ENCODE measurements at regions not wholly inside any gene's neighbourhood (a gene's known extent, or its start where the extent isn't known, plus 50 kb on each side); places are given as distances from the start of the nearest gene placed in this dataset.

- DNase-seq (no peak), ATAC-seq (no peak)
- POLR2A ChIA-PET (ENCODE audit: unreplicated experiment): no interaction called here
- CTCF ChIA-PET: no interaction called here
- Histone ChIP-seq H3K27me3 (ENCODE audit: low read length) (no peaks in the 10 kb centered on the region), H3K9me3 (ENCODE audit: low read length) (no peaks in the 10 kb centered on the region), H3K9ac (ENCODE audit: low read length) (no peak overlapping the region), H2AFZ (ENCODE audit: low read length) (no peak overlapping the region), H3F3A (ENCODE audit: low read length, unreplicated experiment) (no peaks in the 10 kb centered on the region), H3K79me2 (ENCODE audit: low read length) (no peaks in the 10 kb centered on the region), H3K4me3 (ENCODE audit: low read length) (no peak overlapping the region), H3K9me2 (replicated peaks; ENCODE audit: low read length) (no peaks in the 10 kb centered on the region), H4K20me1 (ENCODE audit: low read length) (no peaks in the 10 kb centered on the region), H3K27ac (ENCODE audit: low read length) (no peak overlapping the region), H3K4me1 (ENCODE audit: insufficient read depth, low read length) (no peaks in the 10 kb centered on the region), H3K4me2 (ENCODE audit: low read length) (no peak overlapping the region), H3K36me3 (ENCODE audit: low read depth, low read length) (no peaks in the 10 kb centered on the region)
- no TSS peak for BruUV-seq (replicated peaks)
- TF ChIP-seq EZH2phosphoT487 (IDR thresholded peaks at IDR 0.05; ENCODE audit: borderline replicate concordance, low read length) (no peak), EZH2 (IDR thresholded peaks at IDR 0.05; ENCODE audit: low read length, unreplicated experiment) (no peak)
- TF ChIP-seq, protein P1, sequence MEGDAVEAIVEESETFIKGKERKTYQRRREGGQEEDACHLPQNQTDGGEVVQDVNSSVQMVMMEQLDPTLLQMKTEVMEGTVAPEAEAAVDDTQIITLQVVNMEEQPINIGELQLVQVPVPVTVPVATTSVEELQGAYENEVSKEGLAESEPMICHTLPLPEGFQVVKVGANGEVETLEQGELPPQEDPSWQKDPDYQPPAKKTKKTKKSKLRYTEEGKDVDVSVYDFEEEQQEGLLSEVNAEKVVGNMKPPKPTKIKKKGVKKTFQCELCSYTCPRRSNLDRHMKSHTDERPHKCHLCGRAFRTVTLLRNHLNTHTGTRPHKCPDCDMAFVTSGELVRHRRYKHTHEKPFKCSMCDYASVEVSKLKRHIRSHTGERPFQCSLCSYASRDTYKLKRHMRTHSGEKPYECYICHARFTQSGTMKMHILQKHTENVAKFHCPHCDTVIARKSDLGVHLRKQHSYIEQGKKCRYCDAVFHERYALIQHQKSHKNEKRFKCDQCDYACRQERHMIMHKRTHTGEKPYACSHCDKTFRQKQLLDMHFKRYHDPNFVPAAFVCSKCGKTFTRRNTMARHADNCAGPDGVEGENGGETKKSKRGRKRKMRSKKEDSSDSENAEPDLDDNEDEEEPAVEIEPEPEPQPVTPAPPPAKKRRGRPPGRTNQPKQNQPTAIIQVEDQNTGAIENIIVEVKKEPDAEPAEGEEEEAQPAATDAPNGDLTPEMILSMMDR (conservative IDR thresholded peaks at IDR 0.05; ENCODE audit: low read depth, low read length): no peak
- intact Hi-C loops (cut with micrococcal nuclease): no loop called here
Observed at GRCh38 chr6:65922049-65922448, 215.0 kb upstream of the EYS start.

GRCh38 chr6:65908065-65908464 lies 201.0 kb upstream of the EYS start:
- H3K9me2 ChIP-seq (replicated peaks; ENCODE audit: low read length): no peaks in the 10 kb centered on the region
- no peaks in the 10 kb centered on the region for H3K36me3 ChIP-seq (ENCODE audit: low read depth, low read length)
- ATAC-seq: no peak
- no peaks in the 10 kb centered on the region for H3K9me3 ChIP-seq (ENCODE audit: low read length)
- TF ChIP-seq, protein P1 (conservative IDR thresholded peaks at IDR 0.05; ENCODE audit: low read depth, low read length): no peak
- TF ChIP-seq EZH2phosphoT487 (IDR thresholded peaks at IDR 0.05; ENCODE audit: borderline replicate concordance, low read length) (no peak), EZH2 (IDR thresholded peaks at IDR 0.05; ENCODE audit: low read length, unreplicated experiment) (no peak)
- DNase-seq: no peak
- H3K4me3 ChIP-seq (ENCODE audit: low read length): no peak overlapping the region
- no peaks in the 10 kb centered on the region for H3K79me2 ChIP-seq (ENCODE audit: low read length)
- BruUV-seq (replicated peaks): no TSS peak
- H4K20me1 ChIP-seq (ENCODE audit: low read length): no peaks in the 10 kb centered on the region
- H3K27ac ChIP-seq (ENCODE audit: low read length): no peak overlapping the region
- POLR2A ChIA-PET (ENCODE audit: unreplicated experiment): no interaction called here
- intact Hi-C loops (cut with micrococcal nuclease): no loop called here
- H3F3A ChIP-seq (ENCODE audit: low read length, unreplicated experiment): no peaks in the 10 kb centered on the region
- H3K4me2 ChIP-seq (ENCODE audit: low read length): no peak overlapping the region
- H3K27me3 ChIP-seq (ENCODE audit: low read length): no peaks in the 10 kb centered on the region
- CTCF ChIA-PET: no interaction called here
- no peak overlapping the region for H3K9ac ChIP-seq (ENCODE audit: low read length)
- H3K4me1 ChIP-seq (ENCODE audit: insufficient read depth, low read length): no peaks in the 10 kb centered on the region
- no peak overlapping the region for H2AFZ ChIP-seq (ENCODE audit: low read length)

- no peaks in the 10 kb centered on the region for H3K36me3 ChIP-seq (ENCODE audit: low read depth, low read length)
- no peaks in the 10 kb centered on the region for H3F3A ChIP-seq (ENCODE audit: low read length, unreplicated experiment)
- no peaks in the 10 kb centered on the region for H3K27me3 ChIP-seq (ENCODE audit: low read length)
- no peaks in the 10 kb centered on the region for H4K20me1 ChIP-seq (ENCODE audit: low read length)
- POLR2A ChIA-PET (ENCODE audit: unreplicated experiment): no interaction called here
- H3K9me3 ChIP-seq (ENCODE audit: low read length): no peaks in the 10 kb centered on the region
- BruUV-seq (replicated peaks): no TSS peak
- TF ChIP-seq EZH2phosphoT487 (IDR thresholded peaks at IDR 0.05; ENCODE audit: borderline replicate concordance, low read length) (no peak), EZH2 (IDR thresholded peaks at IDR 0.05; ENCODE audit: low read length, unreplicated experiment) (no peak)
- TF ChIP-seq, protein P1 (conservative IDR thresholded peaks at IDR 0.05; ENCODE audit: low read depth, low read length): no peak
- no peak overlapping the region for H3K4me2 ChIP-seq (ENCODE audit: low read length)
- intact Hi-C loops (cut with micrococcal nuclease): no loop called here
- ATAC-seq: no peak
- H3K4me3 ChIP-seq (ENCODE audit: low read length): no peak overlapping the region
- H3K79me2 ChIP-seq (ENCODE audit: low read length): no peaks in the 10 kb centered on the region
- H3K4me1 ChIP-seq (ENCODE audit: insufficient read depth, low read length): no peaks in the 10 kb centered on the region
- no peak overlapping the region for H3K27ac ChIP-seq (ENCODE audit: low read length)
- DNase-seq: no peak
- no peaks in the 10 kb centered on the region for H3K9me2 ChIP-seq (replicated peaks; ENCODE audit: low read length)
- H3K9ac ChIP-seq (ENCODE audit: low read length): no peak overlapping the region
- no peak overlapping the region for H2AFZ ChIP-seq (ENCODE audit: low read length)
- CTCF ChIA-PET: no interaction called here
Observed at GRCh38 chr6:65903992-65904391, 197.0 kb upstream of the EYS start.
